ENCODE measurements at regions not wholly inside any gene's neighbourhood (a gene's known extent, or its start where the extent isn't known, plus 50 kb on each side); places are given as distances from the start of the nearest gene placed in this dataset.

DNA sequence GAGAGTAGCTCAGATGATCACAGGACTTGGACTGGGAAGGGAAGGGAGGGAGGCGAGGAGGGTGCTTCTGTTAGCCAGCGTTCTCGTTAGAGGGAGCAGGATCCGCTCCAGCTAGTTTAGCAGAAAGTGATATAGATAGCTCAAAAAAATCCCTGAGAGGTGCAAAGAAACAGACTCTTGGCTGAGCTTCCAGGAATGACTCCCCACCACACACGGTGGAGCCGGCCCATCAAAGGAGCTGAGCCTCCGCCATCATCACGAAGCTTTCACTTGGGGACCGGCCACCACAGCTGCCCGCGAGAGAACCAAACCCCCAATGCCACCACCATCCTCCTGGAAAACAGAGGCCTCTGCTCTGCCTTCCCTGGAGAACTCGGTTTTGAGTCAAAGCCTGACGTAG is 124.6 kb upstream of the BCL2L14 start:
- Mint-ChIP-seq H3K4me3 (no peak overlapping the region), H3K36me3 (ENCODE audit: low read depth) (no peaks in the 10 kb centered on the region), H3K9me3 (no peaks in the 10 kb centered on the region), H3K27ac (ENCODE audit: unreplicated experiment) (no peak overlapping the region), H3K27me3 (ENCODE audit: low read depth) (peaks cover 3% of the 10 kb centered on the region), H3K4me1 (no peaks in the 10 kb centered on the region)
- TF ChIP-seq, protein P1, sequence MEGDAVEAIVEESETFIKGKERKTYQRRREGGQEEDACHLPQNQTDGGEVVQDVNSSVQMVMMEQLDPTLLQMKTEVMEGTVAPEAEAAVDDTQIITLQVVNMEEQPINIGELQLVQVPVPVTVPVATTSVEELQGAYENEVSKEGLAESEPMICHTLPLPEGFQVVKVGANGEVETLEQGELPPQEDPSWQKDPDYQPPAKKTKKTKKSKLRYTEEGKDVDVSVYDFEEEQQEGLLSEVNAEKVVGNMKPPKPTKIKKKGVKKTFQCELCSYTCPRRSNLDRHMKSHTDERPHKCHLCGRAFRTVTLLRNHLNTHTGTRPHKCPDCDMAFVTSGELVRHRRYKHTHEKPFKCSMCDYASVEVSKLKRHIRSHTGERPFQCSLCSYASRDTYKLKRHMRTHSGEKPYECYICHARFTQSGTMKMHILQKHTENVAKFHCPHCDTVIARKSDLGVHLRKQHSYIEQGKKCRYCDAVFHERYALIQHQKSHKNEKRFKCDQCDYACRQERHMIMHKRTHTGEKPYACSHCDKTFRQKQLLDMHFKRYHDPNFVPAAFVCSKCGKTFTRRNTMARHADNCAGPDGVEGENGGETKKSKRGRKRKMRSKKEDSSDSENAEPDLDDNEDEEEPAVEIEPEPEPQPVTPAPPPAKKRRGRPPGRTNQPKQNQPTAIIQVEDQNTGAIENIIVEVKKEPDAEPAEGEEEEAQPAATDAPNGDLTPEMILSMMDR (conservative IDR thresholded peaks at IDR 0.05) = no peak
- DNase-seq (ENCODE audit: low read depth, low spot score) = no peak

DNA sequence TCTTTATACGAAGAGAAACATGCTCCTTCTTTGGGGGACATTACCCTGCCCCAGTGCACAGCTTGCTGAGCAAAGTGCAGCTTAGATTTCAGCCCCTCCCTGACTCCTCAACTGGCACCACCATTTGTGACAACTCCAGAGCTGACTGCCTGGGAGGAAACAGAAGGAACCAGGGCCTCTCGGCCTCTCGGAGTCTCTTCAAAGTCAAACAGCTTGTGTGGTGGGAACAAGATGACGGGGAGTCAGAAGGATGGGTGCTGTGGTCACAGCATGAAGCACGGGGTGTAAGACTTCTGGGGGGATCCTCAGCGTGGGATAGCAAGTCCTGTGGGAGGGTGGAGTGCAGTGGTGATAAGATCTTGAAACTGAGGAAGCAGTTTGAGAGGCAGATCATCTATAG is 123.5 kb upstream of the BCL2L14 start:
- TF ChIP-seq, protein P1 (conservative IDR thresholded peaks at IDR 0.05) = no peak
- no peaks in the 10 kb centered on the region for H3K9me3 Mint-ChIP-seq
- no peak for DNase-seq (ENCODE audit: low read depth, low spot score)
- no peaks in the 10 kb centered on the region for H3K36me3 Mint-ChIP-seq (ENCODE audit: low read depth)
- H3K4me1 Mint-ChIP-seq = no peaks in the 10 kb centered on the region
- peaks cover 3% of the 10 kb centered on the region for H3K27me3 Mint-ChIP-seq (ENCODE audit: low read depth)
- no peak overlapping the region for H3K27ac Mint-ChIP-seq (ENCODE audit: unreplicated experiment)
- H3K4me3 Mint-ChIP-seq = no peak overlapping the region

DNA sequence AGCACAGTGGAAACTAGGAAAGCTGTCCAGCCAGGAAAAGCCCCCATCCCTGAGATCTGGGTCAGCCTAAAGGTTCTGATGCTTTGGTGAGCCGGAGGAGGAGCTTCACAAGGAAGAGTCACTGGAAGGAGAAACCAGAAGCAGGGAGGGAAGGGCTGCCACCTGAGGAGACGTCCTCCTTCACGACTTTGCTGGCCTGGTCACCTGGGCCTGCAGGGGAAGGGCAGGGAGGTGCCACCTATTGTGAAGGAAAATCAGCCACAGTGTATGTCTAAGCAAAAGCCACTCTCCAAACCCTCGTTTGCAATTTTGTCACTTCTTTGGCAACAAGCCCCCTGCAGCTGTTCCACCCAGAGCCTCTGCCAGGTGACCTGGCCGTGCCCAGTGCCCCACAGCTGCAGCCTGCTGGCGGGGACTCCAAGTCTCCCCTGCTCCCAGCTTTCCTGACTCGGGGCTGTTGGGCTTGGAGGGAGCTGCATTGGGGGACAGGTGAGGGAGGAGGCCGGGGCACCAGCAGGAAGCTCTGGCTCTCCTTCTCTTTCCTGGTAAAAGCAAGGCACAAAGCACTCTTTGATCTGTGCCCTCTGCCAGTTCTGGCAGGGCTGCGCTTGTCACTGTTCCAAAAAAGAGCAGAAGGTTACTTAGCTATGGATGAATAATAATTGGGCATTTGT is 120.9 kb upstream of the BCL2L14 start:
- no peak for DNase-seq (ENCODE audit: low read depth, low spot score)
- H3K9me3 Mint-ChIP-seq = no peaks in the 10 kb centered on the region
- H3K4me3 Mint-ChIP-seq = no peak overlapping the region
- H3K27ac Mint-ChIP-seq (ENCODE audit: unreplicated experiment) = no peak overlapping the region
- no peaks in the 10 kb centered on the region for H3K4me1 Mint-ChIP-seq
- TF ChIP-seq, protein P1 (conservative IDR thresholded peaks at IDR 0.05) = no peak
- H3K27me3 Mint-ChIP-seq (ENCODE audit: low read depth) = peaks cover 3% of the 10 kb centered on the region
- no peaks in the 10 kb centered on the region for H3K36me3 Mint-ChIP-seq (ENCODE audit: low read depth)

DNA sequence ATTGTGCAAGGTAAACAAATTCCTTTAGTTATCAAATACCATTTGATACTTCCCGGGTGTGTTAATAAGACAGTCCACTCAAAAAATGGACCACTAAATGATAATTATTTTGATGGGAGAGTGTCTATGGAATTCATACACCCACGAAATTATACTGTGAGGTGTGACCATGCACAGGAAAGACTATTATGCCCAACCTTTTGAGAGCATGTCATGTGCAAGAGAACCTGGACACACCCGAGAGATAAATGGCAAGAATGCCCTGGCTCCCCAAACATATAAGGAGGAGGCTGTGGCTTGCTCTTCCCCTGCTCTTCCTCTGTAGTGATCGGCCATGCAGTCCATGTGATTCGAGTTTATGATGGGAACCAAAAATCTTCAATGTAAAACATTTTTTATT is 119.5 kb upstream of the BCL2L14 start:
- peaks cover 11% of the 10 kb centered on the region for H3K27me3 Mint-ChIP-seq (ENCODE audit: low read depth)
- no peaks in the 10 kb centered on the region for H3K9me3 Mint-ChIP-seq
- no peaks in the 10 kb centered on the region for H3K4me1 Mint-ChIP-seq
- TF ChIP-seq, protein P1 (conservative IDR thresholded peaks at IDR 0.05) = no peak
- H3K27ac Mint-ChIP-seq (ENCODE audit: unreplicated experiment) = no peak overlapping the region
- H3K4me3 Mint-ChIP-seq = no peak overlapping the region
- no peak for DNase-seq (ENCODE audit: low read depth, low spot score)
- no peaks in the 10 kb centered on the region for H3K36me3 Mint-ChIP-seq (ENCODE audit: low read depth)

DNA sequence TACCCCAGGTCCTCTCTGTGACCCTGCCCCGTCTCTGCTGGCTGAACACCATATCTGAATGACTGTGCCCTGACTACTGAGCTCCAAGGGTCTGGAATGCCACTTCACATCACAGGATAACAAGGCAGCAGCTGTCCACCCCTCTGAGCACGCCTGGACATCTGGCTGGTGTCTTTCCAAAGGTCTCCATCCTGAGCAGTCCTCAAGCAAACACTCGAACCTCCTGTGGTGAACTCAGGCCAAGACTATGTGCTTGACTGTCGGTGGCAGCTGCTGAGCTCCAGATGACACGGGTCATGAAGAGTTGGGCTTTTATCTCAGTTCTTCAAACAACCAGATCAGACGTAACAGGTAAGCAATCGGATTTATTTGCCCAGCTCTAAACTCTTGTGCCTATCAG is 117.2 kb upstream of the BCL2L14 start:
- TF ChIP-seq, protein P1 (conservative IDR thresholded peaks at IDR 0.05) = no peak
- H3K36me3 Mint-ChIP-seq (ENCODE audit: low read depth) = no peaks in the 10 kb centered on the region
- H3K9me3 Mint-ChIP-seq = no peaks in the 10 kb centered on the region
- DNase-seq (ENCODE audit: low read depth, low spot score) = no peak
- peaks cover 16% of the 10 kb centered on the region for H3K27me3 Mint-ChIP-seq (ENCODE audit: low read depth)
- H3K4me3 Mint-ChIP-seq = no peak overlapping the region
- H3K27ac Mint-ChIP-seq (ENCODE audit: unreplicated experiment) = no peak overlapping the region
- no peaks in the 10 kb centered on the region for H3K4me1 Mint-ChIP-seq

Data from neural crest cell (in vitro differentiated cells).